ENCODE measurements at regions not wholly inside any gene's neighbourhood (a gene's known extent, or its start where the extent isn't known, plus 50 kb on each side); places are given as distances from the start of the nearest gene placed in this dataset.

DNA sequence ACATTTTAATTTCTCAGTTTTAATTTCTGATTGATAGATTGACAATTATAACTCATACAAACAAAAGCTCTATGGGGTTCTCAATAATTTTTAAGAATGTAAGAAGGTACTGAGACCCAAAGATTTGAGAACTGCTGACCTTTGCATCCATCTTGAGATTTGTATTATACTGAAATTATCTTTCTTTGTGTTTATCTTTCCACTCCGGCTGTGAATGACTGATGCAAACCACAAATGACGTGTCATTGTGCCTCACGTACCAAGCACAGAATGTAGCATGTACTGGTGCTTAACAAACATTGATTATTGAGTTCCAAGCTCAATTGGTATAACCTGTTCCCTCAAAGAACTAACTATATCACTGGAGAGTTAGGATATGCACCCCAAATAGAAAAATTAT is 152.1 kb upstream of the SMLR1 start:
- 72 to 85% (median 76%) methylated on average over 3 of the region's 3 CpGs for WGBS, 4 donors
- no peak overlapping the region for H3K27ac ChIP-seq
- DNase-seq: no peak
- H3K27me3 ChIP-seq: no peaks in the 10 kb centered on the region
- intact Hi-C loops (cut with DNase I): no loop called here
- no peaks in the 10 kb centered on the region for H3K36me3 ChIP-seq (replicated peaks in 1 of 2)
- no peak for TF ChIP-seq POLR2A (IDR thresholded peaks at IDR 0.05)
- TF ChIP-seq, protein P1, sequence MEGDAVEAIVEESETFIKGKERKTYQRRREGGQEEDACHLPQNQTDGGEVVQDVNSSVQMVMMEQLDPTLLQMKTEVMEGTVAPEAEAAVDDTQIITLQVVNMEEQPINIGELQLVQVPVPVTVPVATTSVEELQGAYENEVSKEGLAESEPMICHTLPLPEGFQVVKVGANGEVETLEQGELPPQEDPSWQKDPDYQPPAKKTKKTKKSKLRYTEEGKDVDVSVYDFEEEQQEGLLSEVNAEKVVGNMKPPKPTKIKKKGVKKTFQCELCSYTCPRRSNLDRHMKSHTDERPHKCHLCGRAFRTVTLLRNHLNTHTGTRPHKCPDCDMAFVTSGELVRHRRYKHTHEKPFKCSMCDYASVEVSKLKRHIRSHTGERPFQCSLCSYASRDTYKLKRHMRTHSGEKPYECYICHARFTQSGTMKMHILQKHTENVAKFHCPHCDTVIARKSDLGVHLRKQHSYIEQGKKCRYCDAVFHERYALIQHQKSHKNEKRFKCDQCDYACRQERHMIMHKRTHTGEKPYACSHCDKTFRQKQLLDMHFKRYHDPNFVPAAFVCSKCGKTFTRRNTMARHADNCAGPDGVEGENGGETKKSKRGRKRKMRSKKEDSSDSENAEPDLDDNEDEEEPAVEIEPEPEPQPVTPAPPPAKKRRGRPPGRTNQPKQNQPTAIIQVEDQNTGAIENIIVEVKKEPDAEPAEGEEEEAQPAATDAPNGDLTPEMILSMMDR (IDR thresholded peaks at IDR 0.05): no peak
- peaks cover 0 to 15% of the 10 kb centered on the region in 2 donors for H3K4me1 ChIP-seq (replicated peaks in 1 of 2)
- no peaks in the 10 kb centered on the region for H3K9me3 ChIP-seq (replicated peaks in 1 of 3)
- no peak overlapping the region for H3K4me3 ChIP-seq

DNA sequence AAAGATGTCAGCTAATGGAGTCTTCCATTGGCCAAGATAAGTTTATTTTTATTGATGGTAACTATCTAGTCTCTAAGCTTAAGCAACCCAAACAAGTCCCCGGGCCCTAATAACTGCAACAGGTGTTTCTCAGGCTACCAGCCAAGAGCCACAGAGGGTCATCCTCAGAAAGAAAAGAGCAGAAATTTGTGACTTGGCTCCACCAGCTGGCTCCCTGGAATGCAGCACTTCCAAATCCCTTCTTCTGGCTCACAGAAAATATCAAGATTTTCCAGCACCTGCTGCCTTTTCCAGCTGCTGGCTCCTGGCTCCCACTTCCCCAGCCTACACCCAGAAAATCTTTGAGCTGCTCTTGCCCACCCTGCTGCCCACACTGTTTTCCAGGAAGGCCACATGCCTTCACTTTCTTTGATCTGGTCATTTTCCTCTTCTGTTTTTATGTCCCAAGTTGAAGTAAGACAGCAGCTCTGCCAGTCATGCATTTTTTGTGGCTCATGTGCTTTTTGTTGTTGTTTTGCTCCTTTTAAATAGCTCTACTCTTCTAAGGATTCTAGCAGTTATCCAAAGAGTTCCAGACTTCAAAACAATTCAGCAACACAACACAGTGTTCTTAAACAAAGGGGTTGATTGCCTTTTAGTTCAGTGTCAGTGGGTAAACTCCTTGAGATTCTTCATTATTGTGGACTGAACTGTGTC is 151.0 kb upstream of the SMLR1 start:
- Histone ChIP-seq H3K4me3 (no peak overlapping the region), H3K36me3 (replicated peaks in 1 of 2) (no peaks in the 10 kb centered on the region), H3K27ac (no peak overlapping the region), H3K27me3 (no peaks in the 10 kb centered on the region), H3K9me3 (replicated peaks in 1 of 3) (no peaks in the 10 kb centered on the region), H3K4me1 (replicated peaks in 1 of 2) (peaks cover 0 to 11% of the 10 kb centered on the region in 2 donors)
- TF ChIP-seq, protein P1 (IDR thresholded peaks at IDR 0.05): no peak
- no peak for TF ChIP-seq POLR2A (IDR thresholded peaks at IDR 0.05)
- intact Hi-C loops (cut with DNase I): no loop called here
- DNase-seq: peak in 2 of 7 donors; percentile 22 to 74
- 45 to 83% (median 54%) methylated on average over 1 of the region's 1 CpG for WGBS, 4 donors

DNA sequence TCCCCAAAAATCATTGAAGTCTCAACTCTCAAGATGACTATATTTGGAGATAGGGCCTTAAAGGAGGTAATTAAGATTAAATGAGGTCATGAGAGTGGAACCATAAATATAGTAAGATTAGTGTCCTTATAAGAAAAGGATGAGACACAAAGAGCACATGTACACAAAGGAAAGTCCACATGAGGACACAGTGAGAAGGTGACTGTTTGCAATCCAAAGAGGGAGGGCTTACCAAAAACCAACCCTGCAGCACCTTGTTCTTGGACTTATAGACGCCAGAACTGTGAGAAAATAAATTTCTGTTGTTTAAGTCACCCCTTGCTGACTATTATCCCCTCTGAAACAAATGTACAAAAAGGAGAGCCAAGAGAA is 150.4 kb upstream of the SMLR1 start:
- Histone ChIP-seq H3K4me3 (no peak overlapping the region), H3K27ac (no peak overlapping the region), H3K36me3 (replicated peaks in 1 of 2) (no peaks in the 10 kb centered on the region), H3K4me1 (replicated peaks in 1 of 2) (peaks cover 0 to 13% of the 10 kb centered on the region in 2 donors), H3K9me3 (replicated peaks in 1 of 3) (no peaks in the 10 kb centered on the region), H3K27me3 (no peaks in the 10 kb centered on the region)
- TF ChIP-seq, protein P1 (IDR thresholded peaks at IDR 0.05): no peak
- no peak for TF ChIP-seq POLR2A (IDR thresholded peaks at IDR 0.05)
- DNase-seq: no peak
- 77 to 90% (median 81%) methylated on average over 1 of the region's 1 CpG for WGBS, 4 donors
- intact Hi-C loops (cut with DNase I): no loop called here

DNA sequence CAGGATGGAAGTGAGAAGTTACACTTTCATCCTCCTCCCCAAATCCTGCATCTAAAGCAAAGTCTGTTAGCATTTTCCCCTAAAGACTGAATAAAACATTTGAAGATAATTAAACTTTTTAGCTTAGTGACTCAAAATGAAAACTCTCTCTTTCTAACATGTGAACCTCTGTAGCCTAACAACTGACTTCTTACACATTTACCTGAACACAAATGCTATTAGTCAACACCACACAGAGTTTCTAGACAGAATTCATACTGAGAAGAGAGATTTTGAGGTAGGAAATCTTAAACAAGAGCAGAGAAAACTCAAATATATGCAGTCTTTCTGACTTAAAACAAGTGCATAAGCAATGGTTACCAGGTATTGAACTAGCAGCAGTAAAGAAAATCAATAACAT is 149.9 kb upstream of the SMLR1 start:
- Histone ChIP-seq H3K27me3 (no peaks in the 10 kb centered on the region), H3K4me3 (no peak overlapping the region), H3K36me3 (replicated peaks in 1 of 2) (no peaks in the 10 kb centered on the region), H3K9me3 (replicated peaks in 1 of 3) (no peaks in the 10 kb centered on the region), H3K4me1 (replicated peaks in 1 of 2) (peaks cover 0 to 14% of the 10 kb centered on the region in 2 donors), H3K27ac (no peak overlapping the region)
- DNase-seq: no peak
- intact Hi-C loops (cut with DNase I): no loop called here
- no peak for TF ChIP-seq POLR2A (IDR thresholded peaks at IDR 0.05)
- TF ChIP-seq, protein P1 (IDR thresholded peaks at IDR 0.05): no peak
